B cell (primary cell): ENCODE measurements at regions not wholly inside any gene's neighbourhood (a gene's known extent, or its start where the extent isn't known, plus 50 kb on each side); places are given as distances from the start of the nearest gene placed in this dataset.

Experiments used
- ATAC-seq: fragments of 200-7000 bp; cut with Tn5 transposase; one replicate; pipeline ENCODE4 v1.10.0; 2021; ENCODE audit warnings: low read depth, mild to moderate bottlenecking, moderate number of reproducible peaks, moderate library complexity
- CTCF ChIA-PET: fragments of 350-600 bp; sonication (Branson Sonifier 250); formaldehyde crosslinking; loops from one replicate; lab custom pipeline; 2021; ENCODE audit warnings: antibody characterized with exemption, inconsistent platforms; lab: Charles Lee
- POLR2A ChIA-PET: fragments of 350-600 bp; sonication (Branson Sonifier 250); formaldehyde crosslinking; loops from one replicate; lab custom pipeline; 2021; ENCODE audit warnings: antibody characterized with exemption; lab: Charles Lee
- DNase-seq: peaks from one replicate; pipeline ENCODE4 v3.0.0; 2013
- H2AFZ ChIP-seq: 2 replicates; pipeline ENCODE4 v1.6.1; 2012; ENCODE audit warnings: mild to moderate bottlenecking, low read depth, low read length; ENCODE audit not compliant: insufficient read depth, poor library complexity, severe bottlenecking
- H3K27ac ChIP-seq, 2 donors: 1 replicate in 1 of 2; 2 replicates in 1 of 2; pipeline ENCODE4 v1.5.1; 2012 to 2013; ENCODE audit warnings: low read length in 2 of 2, mild to moderate bottlenecking in 2 of 2, moderate library complexity in 1 of 2
- H3K27me3 ChIP-seq, 4 experiments: fragments of 200-600 bp in 1 of 4; sonication (generic) in 1 of 4; replicated peaks in 1 of 4; 1 replicate in 2 of 4; 2 replicates in 2 of 4; pipeline versions ENCODE4 v1.6.1 to v1.7.0; 2013 to 2016; ENCODE audit warnings: low read length in 3 of 4, mild to moderate bottlenecking in 2 of 4, mixed read lengths in 1 of 4, moderate library complexity in 1 of 4; ENCODE audit not compliant: insufficient read depth in 4 of 4, control insufficient read depth in 3 of 4; ENCODE audit errors: control extremely low read depth in 1 of 4
- H3K36me3 ChIP-seq, 2 experiments: replicated peaks in 1 of 2; 1 replicate in 1 of 2; 2 replicates in 1 of 2; pipeline versions ENCODE4 v1.6.1 to v1.7.1; 2013; ENCODE audit warnings: low read length in 1 of 2; ENCODE audit not compliant: insufficient read depth in 2 of 2, control insufficient read depth in 1 of 2; ENCODE audit errors: control extremely low read depth in 1 of 2, extremely low read depth in 1 of 2
- H3K4me1 ChIP-seq, 2 donors: fragments of 200-600 bp in 1 of 2; sonication (generic) in 1 of 2; 1 replicate in 1 of 2; 2 replicates in 1 of 2; pipeline versions ENCODE4 v1.5.1 to v1.6.1; 2013 to 2017; ENCODE audit warnings: low read length in 2 of 2; ENCODE audit not compliant: control insufficient read depth in 2 of 2, insufficient read depth in 2 of 2
- H3K4me2 ChIP-seq: replicated peaks from 2 replicates; pipeline ENCODE3; 2012; ENCODE audit warnings: mild to moderate bottlenecking, low read depth, low read length; ENCODE audit not compliant: poor library complexity, severe bottlenecking
- H3K4me3 ChIP-seq, 5 experiments: fragments of 200-600 bp in 1 of 5; sonication (generic) in 1 of 5; 1 replicate in 3 of 5; 2 replicates in 2 of 5; pipeline versions ENCODE4 v1.5.1 to v1.7.0; 2011 to 2016; ENCODE audit warnings: low read length in 4 of 5, mild to moderate bottlenecking in 4 of 5, low read depth in 2 of 5, control low read depth in 1 of 5, moderate library complexity in 1 of 5; ENCODE audit not compliant: insufficient read depth in 1 of 5; ENCODE audit errors: control extremely low read depth in 1 of 5, extremely low read depth in 1 of 5
- H3K79me2 ChIP-seq: fragments of 200-600 bp; sonication (generic); one replicate; pipeline ENCODE4 v1.6.0; 2016; ENCODE audit warnings: low read length; ENCODE audit not compliant: control insufficient read depth, insufficient read depth
- H3K9ac ChIP-seq: fragments of 200-600 bp; sonication (generic); 2 replicates; pipeline ENCODE4 v1.6.1; 2017; ENCODE audit warnings: mild to moderate bottlenecking, low read length, moderate library complexity
- H3K9me3 ChIP-seq, 3 donors: one replicate each; pipeline versions ENCODE4 v1.6.1 to v1.7.1; 2013; ENCODE audit warnings: low read length in 2 of 3; ENCODE audit not compliant: control insufficient read depth in 2 of 3, insufficient read depth in 1 of 3; ENCODE audit errors: control extremely low read depth in 1 of 3
- H4K20me1 ChIP-seq: 2 replicates; pipeline ENCODE4 v1.6.0; 2012; ENCODE audit warnings: mild to moderate bottlenecking, low read length; ENCODE audit not compliant: insufficient read depth, control insufficient read depth, poor library complexity, severe bottlenecking
- H3K27ac Mint-ChIP-seq: one replicate; pipeline ENCODE4 v1.8.0; 2021; ENCODE audit warnings: mixed read lengths
- H3K27me3 Mint-ChIP-seq: one replicate; pipeline ENCODE4 v1.8.0; 2021; ENCODE audit warnings: mixed read lengths
- H3K4me1 Mint-ChIP-seq: one replicate; pipeline ENCODE4 v1.8.0; 2021; ENCODE audit warnings: mixed read lengths
- H3K4me3 Mint-ChIP-seq: one replicate; pipeline ENCODE4 v1.8.0; 2021; ENCODE audit warnings: mixed read lengths
- H3K9me3 Mint-ChIP-seq: one replicate; pipeline ENCODE4 v1.8.0; 2022; ENCODE audit warnings: mixed read lengths; ENCODE audit not compliant: insufficient read depth
- CTCF ChIP-seq: fragments of 200-600 bp; IDR thresholded peaks from one replicate; pipeline ENCODE4 v1.8.0; 2022; ENCODE audit warnings: antibody characterized with exemption, mild to moderate bottlenecking
- EZH2 ChIP-seq: IDR thresholded peaks from 2 replicates; pipeline ENCODE4 v1.6.1; 2012; ENCODE audit warnings: borderline replicate concordance, low read depth, mild to moderate bottlenecking, moderate library complexity, low read length; ENCODE audit not compliant: insufficient read depth, poor library complexity, severe bottlenecking
- WGBS: methylation state at CpG from one replicate; pipeline ENCODE4 v1.1.5; 2013; ENCODE audit warnings: missing lambda C conversion rate; ENCODE audit not compliant: insufficient coverage; 5-methylcytosine and 5-hydroxymethylcytosine counted together
- intact Hi-C: fragments of 100-400 bp; cut with micrococcal nuclease; formaldehyde crosslinking; loops from one replicate; pipeline ENCODE4 v1.10.0; 2022

DNA sequence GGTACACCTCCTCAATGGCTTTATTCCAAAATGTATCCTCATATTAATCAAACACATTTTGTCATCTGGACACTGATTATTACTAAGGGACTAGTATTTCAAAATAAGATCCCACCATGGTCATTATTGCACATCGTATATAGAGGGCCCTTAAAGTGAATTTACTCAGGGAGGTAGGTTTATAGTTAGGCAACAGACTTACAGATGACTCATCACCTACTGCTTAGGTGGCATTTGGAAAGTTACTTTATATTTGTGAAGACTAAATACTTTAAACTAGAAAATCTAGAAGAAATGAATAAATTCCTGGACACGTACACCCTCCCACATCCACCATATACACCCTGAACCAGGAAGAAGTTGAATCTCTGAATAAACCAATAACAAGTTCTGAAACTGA is 353.0 kb downstream of the KCTD12 start:
- H3K4me1 Mint-ChIP-seq: no peaks in the 10 kb centered on the region
- ChIA-PET POLR2A (no interaction called here), CTCF (no interaction called here)
- DNase-seq (no peak), ATAC-seq (no peak)
- Histone ChIP-seq H3K4me3 (no peak overlapping the region), H3K27ac (no peak overlapping the region), H3K9me3 (peaks cover 0 to 3% (median 0%) of the 10 kb centered on the region in 3 donors), H2AFZ (no peak overlapping the region), H3K36me3 (no peaks in the 10 kb centered on the region), H4K20me1 (no peaks in the 10 kb centered on the region), H3K27me3 (peaks cover 0 to 5% (median 0%) of the 10 kb centered on the region in 4 experiments), H3K9ac (no peak overlapping the region), H3K4me1 (no peaks in the 10 kb centered on the region), H3K4me2 (no peak overlapping the region), H3K79me2 (no peaks in the 10 kb centered on the region)
- intact Hi-C loops: no loop called here
- H3K4me3 Mint-ChIP-seq: no peak overlapping the region
- no peak overlapping the region for H3K27ac Mint-ChIP-seq
- no CpG with 5 or more reads among the region's 2 CpGs for WGBS
- no peak for TF ChIP-seq CTCF
- no peak for TF ChIP-seq EZH2
- H3K9me3 Mint-ChIP-seq: peaks cover 4% of the 10 kb centered on the region
- peaks cover 10% of the 10 kb centered on the region for H3K27me3 Mint-ChIP-seq

DNA sequence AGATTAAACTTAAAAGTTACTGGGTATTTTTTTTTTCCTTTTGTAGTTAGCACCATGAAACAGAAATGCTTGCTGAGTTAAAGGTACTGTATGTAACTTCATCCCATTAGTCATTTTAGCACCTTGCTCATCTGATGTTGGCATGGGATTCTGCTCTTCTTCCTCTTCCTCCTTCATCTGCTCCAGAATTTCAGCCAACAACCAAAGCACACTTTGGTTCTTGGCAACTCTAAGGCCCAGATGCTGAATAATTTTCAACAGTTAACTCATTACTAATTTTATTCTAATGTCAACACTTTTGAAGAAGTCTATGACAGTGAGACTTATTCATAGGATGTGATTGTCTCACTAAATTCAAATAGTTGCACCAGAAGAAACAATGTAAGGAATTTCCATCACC is 359.2 kb downstream of the KCTD12 start:
- no peak overlapping the region for H3K27ac Mint-ChIP-seq

More for the DNA sequence above, 359.2 kb downstream of the KCTD12 start:
- ATAC-seq (no peak), DNase-seq (no peak)
- no peaks in the 10 kb centered on the region for H3K27me3 ChIP-seq
- no peak overlapping the region for H3K27ac ChIP-seq
- ChIA-PET CTCF (no interaction called here), POLR2A (no interaction called here)
- no peaks in the 10 kb centered on the region for H3K36me3 ChIP-seq
- intact Hi-C loops: no loop called here
- no peak overlapping the region for H3K4me3 Mint-ChIP-seq
- no peak overlapping the region for H3K4me3 ChIP-seq
- no peaks in the 10 kb centered on the region for H3K4me1 Mint-ChIP-seq
- H3K9ac ChIP-seq: no peak overlapping the region
- H3K9me3 ChIP-seq: no peaks in the 10 kb centered on the region
- no peak overlapping the region for H2AFZ ChIP-seq
- no peaks in the 10 kb centered on the region for H3K4me1 ChIP-seq
- no peak for TF ChIP-seq CTCF
- TF ChIP-seq EZH2: no peak
- peaks cover 6% of the 10 kb centered on the region for H3K27me3 Mint-ChIP-seq
- H4K20me1 ChIP-seq: no peaks in the 10 kb centered on the region
- H3K9me3 Mint-ChIP-seq: no peaks in the 10 kb centered on the region
- no peaks in the 10 kb centered on the region for H3K79me2 ChIP-seq
- no peak overlapping the region for H3K4me2 ChIP-seq
